Natural killer cell (primary cell): ENCODE measurements at regions not wholly inside any gene's neighbourhood (a gene's known extent, or its start where the extent isn't known, plus 50 kb on each side); places are given as distances from the start of the nearest gene placed in this dataset.

ENCODE experiments used
- ATAC-seq, 3 donors: fragments of 150-1000 bp in 2 of 3; fragments of 200-7000 bp in 1 of 3; cut with Tn5 transposase; 1 replicate in 1 of 3; 2 replicates in 2 of 3; pipeline ENCODE4 v1.10.0; 2021; ENCODE audit warnings: mild to moderate bottlenecking in 2 of 3, moderate library complexity in 2 of 3
- DNase-seq, 2 donors: peaks; one replicate each; pipeline versions ENCODE4 v3.0.0 to v3.0.0-alpha.2; 2013 to 2021; ENCODE audit warnings: mixed read lengths in 1 of 2
- H3K27ac ChIP-seq: one replicate; pipeline ENCODE4 v1.5.1; 2013; ENCODE audit warnings: mild to moderate bottlenecking, low read length
- H3K27me3 ChIP-seq: one replicate; pipeline ENCODE4 v1.6.1; 2013; ENCODE audit warnings: low read length; ENCODE audit not compliant: control insufficient read depth, insufficient read depth
- H3K36me3 ChIP-seq: one replicate; pipeline ENCODE4 v1.6.1; 2013; ENCODE audit warnings: low read length; ENCODE audit not compliant: control insufficient read depth, insufficient read depth
- H3K4me1 ChIP-seq: one replicate; pipeline ENCODE4 v1.6.1; 2013; ENCODE audit warnings: low read length; ENCODE audit not compliant: control insufficient read depth, insufficient read depth
- H3K4me3 ChIP-seq: one replicate; pipeline ENCODE4 v1.5.1; 2013; ENCODE audit warnings: low read length
- H3K9me3 ChIP-seq: one replicate; pipeline ENCODE4 v1.6.1; 2013; ENCODE audit warnings: low read length; ENCODE audit not compliant: control insufficient read depth, insufficient read depth
- H3K27ac Mint-ChIP-seq, 2 donors: one replicate each; pipeline ENCODE4 v1.8.0; 2022; ENCODE audit warnings: mild to moderate bottlenecking in 2 of 2, mixed read lengths in 2 of 2, moderate library complexity in 1 of 2
- H3K27me3 Mint-ChIP-seq, 2 donors: one replicate each; pipeline ENCODE4 v1.8.0; 2022; ENCODE audit warnings: low read depth in 2 of 2, mixed read lengths in 2 of 2
- H3K36me3 Mint-ChIP-seq: one replicate; pipeline ENCODE4 v1.8.0; 2022; ENCODE audit warnings: mixed read lengths
- H3K4me1 Mint-ChIP-seq, 2 donors: one replicate each; pipeline ENCODE4 v1.8.0; 2022; ENCODE audit warnings: mixed read lengths in 2 of 2
- H3K4me3 Mint-ChIP-seq: one replicate; pipeline ENCODE4 v1.8.0; 2022; ENCODE audit warnings: mild to moderate bottlenecking, moderate library complexity, mixed read lengths
- H3K9me3 Mint-ChIP-seq, 2 donors: one replicate each; pipeline ENCODE4 v1.8.0; 2022; ENCODE audit warnings: mixed read lengths in 2 of 2
- CTCF ChIP-seq: fragments of 200-600 bp; IDR thresholded peaks from one replicate; pipeline ENCODE4 v1.8.0; 2022; ENCODE audit warnings: antibody characterized with exemption
- WGBS: methylation state at CpG from one replicate; pipeline ENCODE4 v1.1.7; 2013; ENCODE audit warnings: missing lambda C conversion rate; ENCODE audit not compliant: insufficient coverage; 5-methylcytosine and 5-hydroxymethylcytosine counted together
- intact Hi-C: fragments of 100-400 bp; cut with micrococcal nuclease; formaldehyde crosslinking; loops from one replicate; pipeline ENCODE4 v1.14.2; 2022

- Mint-ChIP-seq H3K27ac (no peak overlapping the region), H3K4me1 (no peaks in the 10 kb centered on the region), H3K4me3 (no peak overlapping the region), H3K27me3 (no peaks in the 10 kb centered on the region), H3K9me3 (peaks cover 0 to under 1% of the 10 kb centered on the region in 2 donors), H3K36me3 (no peaks in the 10 kb centered on the region)
- intact Hi-C loops, result loop anchor here (1.0 kb wide), 1 partner anchor 32 kb away; no protein-coding TSS in a partner anchor
- no peaks in the 10 kb centered on the region for H3K4me1 ChIP-seq
- no peaks in the 10 kb centered on the region for H3K36me3 ChIP-seq
- no peak overlapping the region for H3K4me3 ChIP-seq
- DNase-seq, result no peak
- H3K27ac ChIP-seq, result no peak overlapping the region
- no peaks in the 10 kb centered on the region for H3K9me3 ChIP-seq
- TF ChIP-seq CTCF, result no peak
- ATAC-seq, result no peak
- WGBS, result 77% methylated on average over 5 of the region's 11 CpGs
- no peaks in the 10 kb centered on the region for H3K27me3 ChIP-seq
Measured at GRCh38 chr6:88298066-88298845, 132.1 kb upstream of the CNR1 start.

- no peaks in the 10 kb centered on the region for H3K4me1 Mint-ChIP-seq
- Histone ChIP-seq H3K4me3 (no peak overlapping the region), H3K4me1 (no peaks in the 10 kb centered on the region), H3K9me3 (no peaks in the 10 kb centered on the region), H3K36me3 (no peaks in the 10 kb centered on the region), H3K27me3 (no peaks in the 10 kb centered on the region), H3K27ac (no peak overlapping the region)
- H3K27me3 Mint-ChIP-seq, result no peaks in the 10 kb centered on the region
- ATAC-seq (no peak), DNase-seq (no peak)
- WGBS, result 83% methylated on average over 1 of the region's 2 CpGs
- intact Hi-C loops, result no loop called here
- H3K4me3 Mint-ChIP-seq, result no peak overlapping the region
- TF ChIP-seq CTCF, result no peak
- H3K9me3 Mint-ChIP-seq, result peaks cover 2% of the 10 kb centered on the region in 2 donors
- H3K27ac Mint-ChIP-seq, result no peak overlapping the region
- no peaks in the 10 kb centered on the region for H3K36me3 Mint-ChIP-seq
Measured at GRCh38 chr6:88296694-88297093, 130.5 kb upstream of the CNR1 start.

GRCh38 chr6:88295663-88296062 is 129.5 kb upstream of the CNR1 start:
- WGBS, result 100% methylated on average over 1 of the region's 1 CpG
- Histone ChIP-seq H3K9me3 (no peaks in the 10 kb centered on the region), H3K36me3 (no peaks in the 10 kb centered on the region), H3K4me1 (no peaks in the 10 kb centered on the region), H3K27ac (no peak overlapping the region), H3K4me3 (no peak overlapping the region), H3K27me3 (no peaks in the 10 kb centered on the region)
- ATAC-seq, result no peak
- Mint-ChIP-seq H3K4me3 (no peak overlapping the region), H3K27ac (no peak overlapping the region), H3K4me1 (no peaks in the 10 kb centered on the region), H3K27me3 (no peaks in the 10 kb centered on the region), H3K36me3 (no peaks in the 10 kb centered on the region), H3K9me3 (peaks cover 2% of the 10 kb centered on the region in 2 donors)
- no peak for DNase-seq
- intact Hi-C loops, result no loop called here
- no peak for TF ChIP-seq CTCF

- Mint-ChIP-seq H3K4me3 (no peak overlapping the region), H3K9me3 (peaks cover 2% of the 10 kb centered on the region in 2 donors)
- no CpG with 5 or more reads among the region's 1 CpG for WGBS
Measured at GRCh38 chr6:88294702-88295101, 128.6 kb upstream of the CNR1 start.

More at GRCh38 chr6:88294702-88295101, 128.6 kb upstream of the CNR1 start:
- no peaks in the 10 kb centered on the region for H3K27me3 Mint-ChIP-seq
- intact Hi-C loops, result no loop called here
- no peaks in the 10 kb centered on the region for H3K4me1 Mint-ChIP-seq
- DNase-seq (no peak), ATAC-seq (no peak)
- TF ChIP-seq CTCF, result no peak
- H3K4me1 ChIP-seq, result no peaks in the 10 kb centered on the region
- H3K36me3 ChIP-seq, result no peaks in the 10 kb centered on the region
- no peaks in the 10 kb centered on the region for H3K27me3 ChIP-seq
- no peaks in the 10 kb centered on the region for H3K36me3 Mint-ChIP-seq
- no peak overlapping the region for H3K27ac ChIP-seq
- H3K9me3 ChIP-seq, result no peaks in the 10 kb centered on the region
- no peak overlapping the region for H3K27ac Mint-ChIP-seq
- H3K4me3 ChIP-seq, result no peak overlapping the region
